GM23338 (cell line): ENCODE measurements at regions not wholly inside any gene's neighbourhood (a gene's known extent, or its start where the extent isn't known, plus 50 kb on each side); places are given as distances from the start of the nearest gene placed in this dataset.

Source experiments
- ATAC-seq: fragments of 200-7000 bp; cut with Tn5 transposase; 3 replicates; pipeline ENCODE4 v1.9.1; 2020
- DNase-seq: peaks from one replicate; pipeline ENCODE4 v3.0.0-alpha.2; 2015; ENCODE audit warnings: low spot score
- H2AFZ ChIP-seq: fragments of 200-600 bp; sonication (generic); 2 replicates; pipeline ENCODE4 v1.8.0; 2016; ENCODE audit warnings: antibody characterized with exemption, mild to moderate bottlenecking, moderate library complexity
- H3F3A ChIP-seq: fragments of 200-600 bp; sonication (generic); replicated peaks from 2 replicates; pipeline ENCODE4 v1.8.0; 2017; ENCODE audit warnings: antibody characterized with exemption, mixed run types, low read depth
- H3K27ac ChIP-seq: fragments of 200-600 bp; sonication (generic); 2 replicates; pipeline ENCODE4 v1.6.1; 2016; ENCODE audit warnings: low read depth
- H3K27me3 ChIP-seq: fragments of 200-600 bp; sonication (generic); 2 replicates; pipeline ENCODE4 v1.8.0; 2016; ENCODE audit warnings: mild to moderate bottlenecking, mixed run types, moderate library complexity; ENCODE audit not compliant: insufficient read depth
- H3K36me3 ChIP-seq: fragments of 200-600 bp; sonication (generic); 2 replicates; pipeline ENCODE4 v1.8.0; 2016; ENCODE audit warnings: mild to moderate bottlenecking; ENCODE audit not compliant: insufficient read depth
- H3K4me1 ChIP-seq: fragments of 200-600 bp; sonication (generic); 2 replicates; pipeline ENCODE4 v1.8.0; 2016; ENCODE audit warnings: mild to moderate bottlenecking, moderate library complexity; ENCODE audit not compliant: insufficient read depth
- H3K4me2 ChIP-seq: fragments of 200-600 bp; sonication (generic); 2 replicates; pipeline ENCODE4 v1.7.1; 2017; ENCODE audit warnings: mixed run types
- H3K4me3 ChIP-seq: fragments of 200-600 bp; sonication (generic); 2 replicates; pipeline ENCODE4 v1.6.1; 2016; ENCODE audit warnings: mixed run types
- H3K79me2 ChIP-seq: fragments of 200-600 bp; sonication (generic); replicated peaks from 2 replicates; pipeline ENCODE4 v1.8.0; 2017; ENCODE audit warnings: mild to moderate bottlenecking; ENCODE audit not compliant: insufficient read depth
- H3K9me2 ChIP-seq: fragments of 200-600 bp; sonication (generic); 2 replicates; pipeline ENCODE4 v1.8.0; 2017; ENCODE audit not compliant: insufficient read depth
- H4K20me1 ChIP-seq: fragments of 200-600 bp; sonication (generic); replicated peaks from 2 replicates; pipeline ENCODE4 v1.8.0; 2017; ENCODE audit warnings: mild to moderate bottlenecking; ENCODE audit not compliant: insufficient read depth
- H3K27ac Mint-ChIP-seq: 2 replicates; pipeline ENCODE4 v1.8.0; 2020; ENCODE audit warnings: inconsistent platforms, mild to moderate bottlenecking, moderate library complexity, mixed read lengths
- H3K27me3 Mint-ChIP-seq: 3 replicates; pipeline ENCODE4 v1.8.0; 2022; ENCODE audit warnings: low read depth, mild to moderate bottlenecking, moderate library complexity, mixed read lengths, inconsistent platforms; ENCODE audit not compliant: insufficient read depth, poor library complexity
- H3K36me3 Mint-ChIP-seq: 3 replicates; pipeline ENCODE4 v1.8.0; 2021; ENCODE audit warnings: low read depth, mild to moderate bottlenecking, inconsistent platforms, moderate library complexity, mixed read lengths
- H3K4me1 Mint-ChIP-seq: 3 replicates; pipeline ENCODE4 v1.8.0; 2020; ENCODE audit warnings: mild to moderate bottlenecking, inconsistent platforms, mixed read lengths
- H3K4me3 Mint-ChIP-seq: 3 replicates; pipeline ENCODE4 v1.8.0; 2021; ENCODE audit warnings: moderate library complexity, mild to moderate bottlenecking, inconsistent platforms, mixed read lengths
- H3K9me3 Mint-ChIP-seq: 3 replicates; pipeline ENCODE4 v1.8.0; 2020; ENCODE audit warnings: moderate library complexity, mild to moderate bottlenecking, inconsistent platforms, mixed read lengths
- CREB1 ChIP-seq: fragments of 250-450 bp; sonication (Bioruptor Pico); IDR thresholded peaks from 2 replicates; pipeline ENCODE4 v1.5.0; 2020; ENCODE audit warnings: low read depth, mild to moderate bottlenecking, moderate library complexity
- CTCF ChIP-seq, 2 experiments: fragments of 200-600 bp in 1 of 2; sonication (generic) in 1 of 2; conservative IDR thresholded peaks; 2 replicates each; pipeline versions ENCODE4 v1.5.1 to v1.6.1; 2016 to 2017; ENCODE audit warnings: antibody characterized with exemption in 2 of 2, low read depth in 2 of 2, mild to moderate bottlenecking in 2 of 2, moderate library complexity in 1 of 2
- ETS1 ChIP-seq: IDR thresholded peaks from 2 replicates; pipeline ENCODE4 v1.6.1; 2016; ENCODE audit warnings: antibody characterized with exemption
- EZH2 ChIP-seq: fragments of 200-600 bp; sonication (generic); IDR thresholded peaks from one replicate; pipeline ENCODE4 v1.8.0; 2017; ENCODE audit warnings: antibody characterized with exemption, mild to moderate bottlenecking, low read depth; ENCODE audit not compliant: unreplicated experiment
- EZH2phosphoT487 ChIP-seq: fragments of 200-600 bp; sonication (generic); IDR thresholded peaks from one replicate; pipeline ENCODE4 v1.8.1; 2018; ENCODE audit warnings: antibody characterized with exemption; ENCODE audit not compliant: unreplicated experiment
- JUNB ChIP-seq: IDR thresholded peaks from one replicate; pipeline ENCODE4 v1.6.1; 2016; ENCODE audit warnings: antibody characterized with exemption; ENCODE audit not compliant: unreplicated experiment
- NANOG ChIP-seq: IDR thresholded peaks from 2 replicates; pipeline ENCODE4 v1.6.1; 2016; ENCODE audit warnings: antibody characterized with exemption, borderline replicate concordance
- POLR2AphosphoS5 ChIP-seq: IDR thresholded peaks from 2 replicates; pipeline ENCODE4 v1.6.1; 2016; ENCODE audit warnings: antibody characterized with exemption, low read depth
- REST ChIP-seq: IDR thresholded peaks from one replicate; pipeline ENCODE4 v1.6.1; 2018; ENCODE audit warnings: antibody characterized with exemption; ENCODE audit not compliant: unreplicated experiment
- STAT1 ChIP-seq: IDR thresholded peaks from one replicate; pipeline ENCODE4 v1.6.1; 2016; ENCODE audit warnings: antibody characterized with exemption; ENCODE audit not compliant: unreplicated experiment
- ZNF114 ChIP-seq: fragments of 250-450 bp; sonication (Bioruptor Pico); IDR thresholded peaks from 2 replicates; pipeline ENCODE4 v1.5.0; 2020; ENCODE audit warnings: mild to moderate bottlenecking, moderate library complexity
- ZNF331 ChIP-seq: fragments of 250-450 bp; sonication (Bioruptor Pico); IDR thresholded peaks from 2 replicates; pipeline ENCODE4 v1.5.0; 2020; ENCODE audit warnings: low read depth, mild to moderate bottlenecking, moderate library complexity
- ZNF462 ChIP-seq: fragments of 250-450 bp; sonication (Bioruptor Pico); IDR thresholded peaks from 2 replicates; pipeline ENCODE4 v1.5.0; 2020; ENCODE audit warnings: mild to moderate bottlenecking, moderate library complexity

GRCh38 chr5:97919719-97920118, 736.7 kb upstream of the RIOK2 start:
- H3K27ac ChIP-seq, result no peak overlapping the region
- H3K9me3 Mint-ChIP-seq, result no peaks in the 10 kb centered on the region

More at GRCh38 chr5:97919719-97920118, 736.7 kb upstream of the RIOK2 start:
- no peaks in the 10 kb centered on the region for H3F3A ChIP-seq
- H2AFZ ChIP-seq, result no peak overlapping the region
- H4K20me1 ChIP-seq, result no peaks in the 10 kb centered on the region
- H3K4me2 ChIP-seq, result no peak overlapping the region
- Mint-ChIP-seq H3K4me1 (no peaks in the 10 kb centered on the region), H3K27me3 (no peaks in the 10 kb centered on the region), H3K4me3 (no peak overlapping the region), H3K27ac (no peak overlapping the region), H3K36me3 (no peaks in the 10 kb centered on the region)
- no peak for ATAC-seq
- H3K27me3 ChIP-seq, result no peaks in the 10 kb centered on the region
- no peak for DNase-seq
- H3K4me1 ChIP-seq, result no peaks in the 10 kb centered on the region
- no peaks in the 10 kb centered on the region for H3K9me2 ChIP-seq
- no peak overlapping the region for H3K4me3 ChIP-seq
- H3K79me2 ChIP-seq, result no peaks in the 10 kb centered on the region
- no peaks in the 10 kb centered on the region for H3K36me3 ChIP-seq
- TF ChIP-seq NANOG, result no peak
- no peak for TF ChIP-seq ZNF462 (CRISPR knock-in tag)
- no peak for TF ChIP-seq CREB1 (CRISPR knock-in tag)
- no peak for TF ChIP-seq EZH2phosphoT487
- TF ChIP-seq ZNF114 (CRISPR knock-in tag), result no peak
- no peak for TF ChIP-seq ZNF331 (CRISPR knock-in tag)
- TF ChIP-seq EZH2, result no peak
- TF ChIP-seq POLR2AphosphoS5, result no peak
- no peak for TF ChIP-seq STAT1
- TF ChIP-seq ETS1, result no peak
- TF ChIP-seq CTCF (conservative IDR thresholded peaks at IDR 0.05; ENCODE audit: low read depth in 2 of 2), result no peak
- no peak for TF ChIP-seq JUNB
- no peak for TF ChIP-seq REST
